ENCODE measurements at regions not wholly inside any gene's neighbourhood (a gene's known extent, or its start where the extent isn't known, plus 50 kb on each side); places are given as distances from the start of the nearest gene placed in this dataset.
A peak's percentile ranks its signal among the peaks of the same experiment; 100 is the strongest.

DNA sequence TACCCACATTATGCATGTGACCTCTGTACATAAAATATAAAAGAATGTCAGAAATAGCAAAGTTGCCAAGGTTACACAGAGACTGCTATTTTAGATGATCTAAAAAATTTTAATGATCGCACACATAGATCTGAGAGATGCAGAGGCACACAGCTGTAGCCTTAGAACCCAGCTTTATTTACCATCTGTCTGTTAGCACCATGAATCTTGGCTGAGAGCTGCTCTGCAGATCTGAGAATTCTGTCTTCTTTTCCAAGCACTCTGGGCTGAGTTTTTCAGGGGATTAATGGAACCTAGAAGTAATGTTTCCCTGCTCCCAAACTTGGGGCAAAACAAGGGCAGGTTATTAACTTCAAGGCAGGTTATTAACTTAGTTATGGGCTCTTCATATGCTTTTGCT, 248.7 kb upstream of the JAG1 start:
- no peak for DNase-seq
- no peak for TF ChIP-seq POLR2A (IDR thresholded peaks at IDR 0.05)
- TF ChIP-seq CTCF (IDR thresholded peaks at IDR 0.05) = no peak
- no peaks in the 10 kb centered on the region for H3K9me3 ChIP-seq
- intact Hi-C loops (cut with DNase I) = no loop called here
- H3K4me3 ChIP-seq = no peak overlapping the region
- WGBS, 2 donors = 47 to 63% methylated on average over 1 of the region's 1 CpG
- peaks cover 8 to 51% (median 13%) of the 10 kb centered on the region in 3 donors for H3K4me1 ChIP-seq
- no peaks in the 10 kb centered on the region for H3K27me3 ChIP-seq
- no peaks in the 10 kb centered on the region for H3K36me3 ChIP-seq
- peak overlapping the region in 2 of 4 donors; percentile 47 to 50 for H3K27ac ChIP-seq

- Histone ChIP-seq H3K4me3 (no peak overlapping the region), H3K27ac (peak overlapping the region in 2 of 4 donors; percentile 47 to 50), H3K27me3 (no peaks in the 10 kb centered on the region), H3K36me3 (no peaks in the 10 kb centered on the region), H3K4me1 (peaks cover 8 to 51% (median 13%) of the 10 kb centered on the region in 3 donors), H3K9me3 (no peaks in the 10 kb centered on the region)
- no peak for DNase-seq
- TF ChIP-seq POLR2A (IDR thresholded peaks at IDR 0.05) (no peak), CTCF (IDR thresholded peaks at IDR 0.05) (no peak)
- intact Hi-C loops (cut with DNase I) = no loop called here
- 15 to 44% methylated on average over 6 of the region's 6 CpGs for WGBS, 2 donors
Measured at GRCh38 chr20:10922941-10923340, 249.1 kb upstream of the JAG1 start.

DNA sequence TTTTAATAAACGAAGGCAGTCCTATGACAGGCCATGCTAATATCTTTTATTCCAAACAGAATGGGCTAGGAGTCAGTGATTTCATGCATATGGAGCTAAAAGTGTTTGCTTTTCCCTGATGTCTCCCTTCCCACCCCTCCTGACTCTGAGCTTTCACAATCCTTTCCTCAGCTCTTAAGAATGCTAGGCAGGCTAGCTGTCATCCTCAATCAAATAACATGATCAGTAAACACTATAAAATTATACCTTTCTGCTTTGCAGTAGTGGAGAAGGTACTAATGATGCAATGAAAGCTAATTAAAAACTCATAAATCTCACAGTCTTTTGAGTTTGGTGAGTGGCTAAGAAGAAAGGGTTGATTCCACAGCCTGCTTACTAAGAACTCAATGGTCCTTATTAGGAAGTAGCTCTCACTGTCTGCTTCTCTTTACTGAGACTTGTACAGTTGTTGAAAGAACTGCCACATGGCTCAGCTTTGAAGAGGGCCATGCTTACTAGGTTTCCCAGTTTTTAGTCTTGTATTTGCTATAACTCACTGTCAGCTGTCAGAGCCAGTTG, 250.9 kb upstream of the JAG1 start:
- H3K27ac ChIP-seq = peak overlapping the region in 2 of 4 donors; percentile 6 to 47
- peaks cover 8 to 52% (median 15%) of the 10 kb centered on the region in 3 donors for H3K4me1 ChIP-seq
- no peaks in the 10 kb centered on the region for H3K27me3 ChIP-seq
- no peak for DNase-seq
- WGBS, 2 donors = 64 to 65% methylated on average over 1 of the region's 1 CpG
- TF ChIP-seq POLR2A (IDR thresholded peaks at IDR 0.05) (no peak), CTCF (IDR thresholded peaks at IDR 0.05) (no peak)
- no peaks in the 10 kb centered on the region for H3K9me3 ChIP-seq
- H3K36me3 ChIP-seq = no peaks in the 10 kb centered on the region
- intact Hi-C loops (cut with DNase I) = no loop called here
- no peak overlapping the region for H3K4me3 ChIP-seq

DNA sequence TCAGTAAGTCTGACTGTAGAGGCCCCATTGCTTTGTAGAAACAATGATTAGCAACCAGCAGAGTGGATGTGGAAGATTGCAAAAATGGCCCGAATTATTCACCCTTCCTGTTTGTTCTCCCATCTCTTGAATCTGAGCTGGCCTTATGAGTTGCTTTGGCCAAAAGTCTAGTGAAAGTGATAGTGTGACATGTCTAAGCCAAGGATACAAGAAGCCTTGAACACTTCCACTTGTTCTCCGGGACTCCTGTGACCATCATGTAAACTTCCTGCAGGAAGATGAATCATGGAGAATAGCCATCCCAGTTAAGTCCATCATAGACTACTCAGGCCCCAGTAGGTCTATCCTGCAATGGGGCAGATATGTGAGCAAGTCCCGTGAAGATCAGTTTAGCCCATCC, 252.0 kb upstream of the JAG1 start:
- no peaks in the 10 kb centered on the region for H3K36me3 ChIP-seq
- H3K4me1 ChIP-seq = peaks cover 8 to 43% (median 15%) of the 10 kb centered on the region in 3 donors
- no peak overlapping the region for H3K27ac ChIP-seq
- H3K4me3 ChIP-seq = no peak overlapping the region
- WGBS, 2 donors = 58 to 63% methylated on average over 3 of the region's 3 CpGs
- H3K9me3 ChIP-seq = no peaks in the 10 kb centered on the region
- intact Hi-C loops (cut with DNase I) = no loop called here
- no peak for DNase-seq
- no peaks in the 10 kb centered on the region for H3K27me3 ChIP-seq
- no peak for TF ChIP-seq POLR2A (IDR thresholded peaks at IDR 0.05)
- no peak for TF ChIP-seq CTCF (IDR thresholded peaks at IDR 0.05)

DNA sequence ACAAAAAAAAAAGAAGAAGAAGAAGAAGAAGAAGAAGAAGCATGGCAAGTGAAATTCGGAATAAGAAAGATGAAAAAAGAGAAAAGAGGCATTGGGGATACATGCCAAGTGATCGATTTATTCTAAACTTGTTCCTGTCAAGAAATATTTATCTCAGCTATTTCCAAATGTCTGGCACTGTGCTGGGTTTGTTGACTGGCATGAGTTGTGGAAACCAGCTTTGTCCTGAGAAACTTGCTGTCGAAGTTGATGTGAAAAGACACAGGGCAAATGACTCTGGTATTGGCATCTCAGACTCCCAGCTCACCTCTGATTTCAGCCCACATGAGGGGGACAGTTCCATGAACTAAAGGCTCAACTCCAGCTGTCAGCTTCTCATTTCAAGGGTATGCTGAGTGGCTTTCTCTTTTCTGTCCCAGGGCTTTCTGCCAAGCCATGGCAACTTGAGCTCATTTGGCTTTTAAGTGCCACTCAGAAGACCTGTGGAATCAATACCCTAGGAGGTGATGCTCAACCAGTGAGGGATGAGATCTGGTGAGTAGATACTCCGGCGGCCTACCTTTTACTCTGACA, 253.3 kb upstream of the JAG1 start:
- TF ChIP-seq POLR2A (IDR thresholded peaks at IDR 0.05) (no peak), CTCF (IDR thresholded peaks at IDR 0.05) (no peak)
- no peak for DNase-seq
- intact Hi-C loops (cut with DNase I) = no loop called here
- H3K27me3 ChIP-seq = no peaks in the 10 kb centered on the region
- H3K36me3 ChIP-seq = no peaks in the 10 kb centered on the region
- peaks cover 8 to 33% (median 15%) of the 10 kb centered on the region in 3 donors for H3K4me1 ChIP-seq
- H3K4me3 ChIP-seq = no peak overlapping the region
- 73 to 88% methylated on average over 3 to 5 of the region's 5 CpGs for WGBS, 2 donors
- no peak overlapping the region for H3K27ac ChIP-seq
- H3K9me3 ChIP-seq = no peaks in the 10 kb centered on the region
